ENCODE measurements at regions not wholly inside any gene's neighbourhood (a gene's known extent, or its start where the extent isn't known, plus 50 kb on each side); places are given as distances from the start of the nearest gene placed in this dataset.
"Not testable (repeated sequence)": the region's sequence is repeated elsewhere in the genome, so short reads cannot be mapped to it uniquely, and the experiment has no call there.

DNA sequence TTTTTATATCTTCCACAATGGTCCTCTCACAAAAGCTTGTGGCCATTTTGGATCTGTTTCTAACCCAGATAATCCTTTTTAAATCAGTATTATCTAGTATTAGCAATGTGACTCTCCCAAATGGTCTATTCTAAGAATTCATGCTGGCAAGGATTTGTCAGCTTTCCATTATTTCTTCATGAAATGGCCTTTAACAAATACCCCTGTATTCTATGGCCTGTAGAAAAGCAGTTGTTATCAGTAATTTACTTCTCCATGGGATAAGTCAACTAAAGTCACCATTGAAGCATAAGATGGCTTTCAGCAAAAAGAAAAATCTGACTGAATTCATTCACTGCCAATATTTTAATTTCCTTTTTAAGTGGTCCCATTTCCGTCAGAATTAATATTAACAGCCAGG lies 346.4 kb upstream of the FAM174A start:
- DNase-seq: no peak

DNA sequence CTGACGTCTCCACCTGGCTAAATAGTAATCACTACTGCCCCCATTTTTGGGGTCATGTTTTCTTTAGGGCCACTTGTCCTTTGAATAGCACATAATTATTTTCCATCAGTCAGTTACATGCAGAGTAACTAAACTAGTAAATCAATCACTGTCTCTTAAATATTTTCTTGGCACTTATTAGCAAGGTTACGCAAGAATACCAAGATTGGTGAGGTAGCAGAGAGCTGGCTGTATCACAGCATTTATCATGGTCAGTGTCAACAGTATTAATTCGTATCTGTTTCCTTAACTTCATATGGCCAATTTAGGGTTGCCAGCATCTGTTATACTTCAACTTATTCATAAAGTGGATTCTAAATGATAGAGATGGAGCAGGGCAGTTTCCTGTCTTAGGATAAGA lies 346.8 kb upstream of the FAM174A start:
- no peak for DNase-seq

DNA sequence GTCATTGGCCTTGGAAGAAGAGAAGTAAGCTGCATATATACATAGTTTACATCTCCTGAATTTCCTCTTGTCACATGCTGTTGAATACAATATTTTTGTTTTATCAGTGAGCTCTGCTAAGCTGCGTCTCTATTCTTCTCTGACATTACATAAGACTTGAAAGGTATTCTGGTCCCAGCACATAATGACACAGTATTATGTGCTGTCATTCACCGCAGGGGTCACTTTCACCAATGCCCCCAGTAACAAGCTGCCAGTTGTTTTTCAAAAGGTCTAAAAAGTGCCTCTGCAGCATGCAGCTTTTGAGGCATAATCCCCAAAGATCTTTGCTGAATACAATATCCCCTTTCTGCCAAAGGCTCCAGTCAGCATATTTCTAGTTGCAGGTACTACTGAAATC lies 349.0 kb upstream of the FAM174A start:
- no peak for DNase-seq

DNA sequence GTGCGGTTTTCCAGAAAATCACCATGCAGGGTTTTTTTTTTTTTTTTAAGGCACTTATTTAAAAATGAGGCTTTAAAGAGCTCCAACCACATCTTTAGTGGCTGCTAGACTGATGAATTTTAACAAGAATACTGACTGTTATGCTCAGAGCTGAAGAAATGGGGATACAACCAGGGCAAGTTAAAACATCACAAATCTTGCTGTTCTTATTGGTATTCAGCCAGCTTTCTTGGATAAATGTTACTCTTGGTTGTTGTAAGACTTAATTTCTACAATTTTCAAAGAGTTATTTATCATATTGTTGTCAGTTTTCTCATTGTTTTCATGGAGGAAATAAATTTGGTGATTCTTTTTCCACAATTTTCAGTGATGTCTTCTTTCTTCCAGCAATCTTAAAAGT lies 352.8 kb upstream of the FAM174A start:
- no peak for DNase-seq

DNA sequence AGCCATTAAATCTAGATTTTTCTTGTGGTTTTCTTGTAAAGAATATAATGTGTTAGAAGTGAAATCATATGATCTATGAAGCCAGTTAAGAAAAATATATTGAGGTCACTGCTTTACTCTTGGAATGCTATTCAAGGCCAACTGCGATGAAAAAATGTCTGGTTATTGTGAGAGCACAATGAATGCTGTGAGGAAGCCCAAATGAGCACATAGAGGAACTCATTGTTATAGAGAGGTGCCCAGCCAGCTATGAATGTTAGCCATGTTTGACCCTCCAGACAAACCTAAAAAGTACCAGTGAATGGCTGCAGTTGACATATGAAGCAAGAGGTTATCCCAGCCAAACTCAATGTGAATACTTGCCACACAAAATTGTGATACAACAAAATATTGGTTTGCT lies 359.8 kb upstream of the FAM174A start:
- DNase-seq: no peak

DNA sequence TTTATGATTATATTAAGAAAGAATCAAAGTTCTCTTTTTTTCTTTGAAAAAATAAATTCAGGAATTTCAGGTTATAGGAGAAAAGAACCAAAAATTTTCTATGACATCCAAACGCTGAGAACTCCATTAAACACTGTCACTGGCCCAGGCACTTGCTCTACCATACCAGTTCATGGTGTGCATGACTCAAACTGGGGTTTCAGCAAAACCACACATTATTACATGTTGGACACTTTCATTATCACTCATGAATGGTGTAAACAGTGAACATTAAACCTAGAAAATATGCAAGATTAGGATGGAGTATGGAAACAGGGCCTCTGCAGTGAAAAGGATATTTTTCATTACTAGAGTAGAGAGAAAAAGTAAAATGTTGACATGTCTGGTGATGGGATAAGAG lies 369.9 kb upstream of the FAM174A start:
- no peak for DNase-seq

DNA sequence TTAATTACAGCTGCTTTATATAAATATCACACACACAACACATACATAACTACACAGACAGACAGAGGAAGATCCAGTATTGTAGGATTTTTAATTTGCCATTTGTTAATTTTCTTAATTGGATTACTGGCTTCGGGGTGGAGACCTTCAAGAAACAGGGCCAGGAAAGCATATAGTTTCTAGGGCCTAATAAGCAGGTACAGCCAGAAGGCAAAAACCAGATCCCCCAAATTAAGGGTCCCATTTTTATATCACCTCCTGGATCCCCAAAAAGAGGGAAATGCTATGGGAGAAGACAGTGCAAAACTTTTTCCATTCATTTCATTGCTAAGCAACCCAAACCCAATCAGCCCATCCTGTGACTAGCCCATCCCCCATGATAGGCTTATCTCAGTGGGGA lies 373.3 kb upstream of the FAM174A start:
- DNase-seq: no peak

DNA sequence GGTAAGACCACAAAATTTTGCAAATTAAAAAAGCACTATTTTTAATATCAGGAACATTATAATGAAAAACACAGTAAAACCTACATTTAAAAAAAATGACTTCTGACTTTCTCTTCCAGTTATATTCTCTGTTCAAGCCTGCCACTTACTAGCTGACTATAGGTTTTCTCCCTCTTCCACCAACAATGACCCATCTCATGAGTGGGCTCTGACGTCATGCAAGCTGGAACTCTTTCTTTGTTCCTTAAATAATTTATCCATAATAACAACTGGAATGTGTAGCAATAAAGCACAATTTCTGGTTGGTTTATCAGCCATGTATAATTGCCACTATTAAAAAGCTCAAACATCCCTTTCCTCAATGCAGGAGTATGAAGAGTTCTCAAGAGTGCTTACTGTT lies 378.1 kb upstream of the FAM174A start:
- no peak for DNase-seq

DNA sequence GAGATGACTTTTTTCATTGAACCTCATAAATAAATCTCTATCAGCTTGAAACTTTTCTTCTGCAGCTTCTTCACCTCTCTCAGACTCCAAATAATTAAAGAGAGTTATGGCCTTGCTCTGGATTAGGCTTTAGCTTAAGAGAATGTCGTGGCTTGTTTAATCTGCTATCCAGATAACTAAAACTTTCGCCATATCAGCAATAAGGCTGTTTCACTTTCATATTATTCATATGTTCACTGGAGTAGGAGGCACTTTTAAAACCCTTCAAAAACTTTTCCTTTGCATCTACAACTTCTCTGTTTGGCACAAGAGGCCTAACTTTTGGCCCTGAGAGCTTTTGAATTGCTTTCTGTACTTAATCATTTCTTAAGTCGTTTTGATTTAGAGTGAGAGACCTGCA lies 386.9 kb upstream of the FAM174A start:
- no peak for DNase-seq

DNA sequence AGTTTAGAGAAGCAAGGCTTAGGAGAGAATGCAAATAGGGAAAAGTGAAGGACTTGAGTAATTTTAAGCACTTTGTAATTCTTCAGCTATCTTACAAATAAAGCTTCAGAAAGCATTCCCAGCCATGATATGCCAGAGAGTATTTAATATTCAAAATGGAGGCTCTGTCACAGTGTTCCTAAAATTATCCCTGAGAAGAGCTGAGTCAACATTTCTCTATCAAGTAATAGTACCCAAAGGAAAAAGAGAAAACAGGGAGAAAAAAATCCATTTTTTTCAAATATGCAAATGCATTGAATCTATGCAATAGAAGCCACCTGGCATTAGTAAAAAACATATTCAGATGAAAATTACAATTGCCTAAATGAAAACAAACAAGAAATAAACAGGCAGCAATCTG lies 392.6 kb upstream of the FAM174A start:
- DNase-seq: no peak

DNA sequence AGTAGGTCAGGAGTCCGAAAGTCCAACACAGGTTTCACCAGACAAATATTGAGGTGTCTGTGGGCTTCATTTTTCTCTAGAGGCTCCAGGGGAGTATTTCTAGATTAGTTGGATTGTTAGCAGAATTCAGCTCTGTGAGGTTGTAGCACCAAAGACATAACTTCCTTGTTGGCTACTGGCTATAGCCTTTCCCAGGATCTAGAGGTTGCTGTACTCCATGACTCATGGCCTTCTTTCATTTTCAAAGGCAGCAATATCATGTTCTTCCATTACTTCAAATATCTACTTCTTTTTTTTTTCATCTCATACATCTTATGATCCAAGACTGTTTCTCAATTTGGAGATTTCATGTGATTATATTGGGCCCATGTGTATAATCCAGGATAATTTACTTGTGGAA lies 404.0 kb upstream of the FAM174A start:
- no peak for DNase-seq

DNA sequence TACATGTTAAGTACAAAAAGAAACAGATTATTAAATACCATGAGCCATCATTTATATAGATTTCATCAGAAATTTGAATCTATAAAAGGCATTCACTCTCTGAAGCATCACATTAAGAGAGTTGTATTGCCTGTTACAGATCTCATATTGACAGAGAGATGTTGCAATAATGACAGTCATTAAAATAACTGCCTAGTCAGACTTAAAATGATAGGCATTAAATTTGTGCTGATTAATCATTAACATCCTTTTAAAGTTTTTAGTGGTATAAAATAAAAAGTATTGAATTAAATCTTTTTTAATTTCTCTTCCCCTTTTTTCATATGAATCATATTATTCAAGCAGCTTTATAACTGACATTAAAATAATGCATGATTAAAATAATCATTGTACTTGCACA lies 404.9 kb upstream of the FAM174A start:
- no peak for DNase-seq

DNA sequence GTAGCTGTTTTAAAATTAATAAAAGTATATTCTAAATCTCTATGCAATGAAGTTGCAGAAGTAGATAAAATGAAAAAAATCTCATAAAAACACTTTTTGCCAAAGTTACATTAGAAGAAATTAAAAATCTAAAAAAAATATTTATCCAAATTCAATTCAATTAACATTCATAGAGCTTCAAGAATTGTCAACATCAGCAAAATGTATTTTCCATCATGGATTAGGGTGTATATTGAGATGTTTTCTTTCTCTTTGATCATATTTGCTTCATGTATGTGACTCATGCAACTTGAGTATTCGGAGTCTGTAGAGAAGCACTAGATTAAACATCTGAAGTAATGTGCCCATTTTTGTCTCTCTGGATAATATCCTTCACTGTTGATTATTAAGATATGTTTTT lies 415.3 kb upstream of the FAM174A start:
- DNase-seq: no peak

DNA sequence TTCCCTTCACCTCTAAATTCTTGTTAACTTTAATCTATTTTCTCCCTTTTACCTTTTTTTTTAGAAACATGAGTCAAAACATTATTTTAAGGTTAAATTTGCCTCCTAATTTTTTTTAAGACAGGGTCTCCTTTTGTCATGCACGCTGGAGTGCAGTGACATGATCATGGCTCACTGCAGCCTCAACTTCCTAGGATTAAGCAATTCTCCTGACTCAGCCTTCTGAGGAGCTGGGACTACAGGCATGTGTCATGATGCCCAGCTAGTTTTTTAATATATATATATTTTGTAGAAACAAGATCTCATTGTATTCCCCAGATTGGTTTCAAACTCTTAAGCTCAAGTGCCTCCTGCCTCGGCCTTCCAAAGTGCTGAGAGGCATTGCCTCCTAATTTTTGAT lies 424.7 kb upstream of the FAM174A start:
- DNase-seq: no peak

DNA sequence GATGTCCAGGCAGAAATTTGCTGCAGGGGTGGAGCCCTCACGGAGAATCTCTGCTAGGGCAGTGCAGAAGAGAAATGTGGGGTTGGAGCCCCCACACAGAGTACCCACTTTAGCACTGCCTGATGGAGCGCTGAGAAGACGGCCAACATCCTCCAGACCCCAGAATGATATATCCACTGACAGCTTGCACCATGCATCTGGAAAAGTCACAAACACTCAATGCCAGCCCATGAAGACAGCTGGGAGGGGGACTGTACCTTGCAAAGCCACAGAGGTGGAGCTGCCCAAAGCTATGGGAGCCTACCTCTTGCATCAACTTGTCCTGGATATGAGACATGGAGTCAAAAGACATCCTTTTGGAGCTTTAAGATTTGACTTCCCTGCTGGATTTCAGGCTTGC lies 426.3 kb upstream of the FAM174A start:
- no peak for DNase-seq

DNA sequence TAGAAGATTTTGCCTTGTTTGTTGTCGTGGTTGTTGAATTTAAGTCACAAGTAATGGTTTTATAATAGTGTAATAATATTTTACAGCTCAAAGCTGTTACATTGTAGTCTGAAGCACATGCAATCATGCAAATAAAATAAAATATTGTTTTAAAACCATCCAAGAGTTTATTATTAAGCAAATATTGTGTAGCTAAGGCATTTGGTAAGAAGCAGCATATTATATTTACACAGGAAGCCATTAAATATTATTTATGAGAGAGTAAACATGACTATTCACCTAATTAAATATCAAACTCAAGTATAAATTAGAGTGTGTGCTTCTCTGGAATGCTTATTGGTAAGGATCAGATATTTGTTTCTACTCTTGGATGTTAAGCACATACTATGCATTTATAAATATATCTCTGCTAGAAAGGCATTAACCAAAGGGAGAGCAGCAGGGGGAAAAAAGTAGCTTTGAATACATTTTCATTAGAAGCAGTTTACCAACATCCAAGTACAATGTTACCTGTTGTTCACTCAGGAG lies 431.5 kb upstream of the FAM174A start:
- DNase-seq: not testable (repeated sequence)

DNA sequence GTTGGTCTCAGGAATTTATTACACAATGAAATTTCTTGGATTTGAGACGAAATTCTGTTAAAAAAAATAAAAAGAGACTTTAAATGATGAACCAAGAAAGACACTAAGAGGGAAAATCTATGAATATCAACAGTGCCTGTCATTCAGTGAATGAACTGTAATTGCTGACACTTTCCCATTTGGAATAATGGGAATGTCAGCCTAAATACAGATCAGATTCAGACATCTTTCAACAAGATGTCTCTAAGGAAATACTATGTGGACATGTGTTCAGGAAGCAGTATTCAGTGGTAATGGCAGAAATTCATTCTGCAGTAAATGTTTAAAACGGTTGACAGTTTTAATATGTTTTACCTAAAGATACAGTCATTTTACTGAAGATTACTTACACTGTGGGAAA lies 433.7 kb upstream of the FAM174A start:
- not testable (repeated sequence) for DNase-seq

DNA sequence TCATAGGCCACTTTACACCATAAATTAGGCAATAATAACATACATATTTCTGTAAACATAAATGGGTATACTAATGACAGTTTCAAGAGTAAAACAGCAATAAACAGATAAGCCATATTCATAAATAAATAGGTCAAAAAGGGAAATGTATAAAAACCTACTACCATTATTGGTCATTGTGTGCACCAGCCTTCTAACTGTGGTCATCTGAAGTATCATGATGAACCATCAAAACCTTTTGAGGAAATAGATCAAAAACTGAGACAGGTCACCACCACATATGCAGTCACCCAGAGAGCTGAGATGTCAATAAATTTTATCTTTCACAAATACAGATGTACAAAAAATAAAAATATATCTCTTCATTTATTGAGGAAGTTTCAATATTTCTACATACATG lies 438.8 kb upstream of the FAM174A start:
- not testable (repeated sequence) for DNase-seq

DNA sequence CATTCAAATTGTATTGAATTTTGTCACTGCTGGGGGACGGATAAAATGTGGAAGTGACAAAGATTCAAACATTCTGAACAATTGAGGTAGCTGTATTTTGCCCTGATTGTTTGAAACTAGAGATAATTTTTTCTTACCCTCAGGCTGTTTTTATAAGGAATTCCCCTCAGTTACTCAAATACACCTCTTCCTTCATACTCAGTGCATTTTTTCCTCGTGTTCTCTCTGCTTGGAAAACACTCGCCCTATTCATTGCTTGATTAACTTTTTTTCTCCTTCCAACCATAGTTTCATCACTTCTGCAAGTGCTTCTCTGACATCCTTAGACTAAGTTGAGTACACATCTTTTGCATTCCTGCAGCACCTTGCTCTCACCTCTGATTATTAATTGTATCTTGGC lies 454.5 kb upstream of the FAM174A start:
- not testable (repeated sequence) for DNase-seq

DNA sequence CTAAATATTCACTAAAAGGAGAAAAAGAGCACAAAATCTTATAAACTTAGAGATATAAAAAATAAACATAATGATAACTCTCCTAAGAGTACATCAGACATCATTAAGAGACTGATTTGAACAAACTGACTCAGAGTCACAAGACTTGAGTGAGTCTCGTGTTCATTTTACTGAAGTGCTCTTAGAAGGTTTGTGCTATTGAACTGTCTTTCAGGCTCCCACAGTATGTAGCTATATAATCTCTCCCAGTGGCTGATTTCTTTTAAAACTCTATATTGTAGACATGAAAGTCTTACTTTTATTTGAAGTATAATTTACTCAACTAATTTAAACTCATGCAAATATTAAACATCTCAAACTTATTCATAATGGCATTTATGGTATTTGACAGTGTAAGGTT lies 456.0 kb upstream of the FAM174A start:
- not testable (repeated sequence) for DNase-seq

DNA sequence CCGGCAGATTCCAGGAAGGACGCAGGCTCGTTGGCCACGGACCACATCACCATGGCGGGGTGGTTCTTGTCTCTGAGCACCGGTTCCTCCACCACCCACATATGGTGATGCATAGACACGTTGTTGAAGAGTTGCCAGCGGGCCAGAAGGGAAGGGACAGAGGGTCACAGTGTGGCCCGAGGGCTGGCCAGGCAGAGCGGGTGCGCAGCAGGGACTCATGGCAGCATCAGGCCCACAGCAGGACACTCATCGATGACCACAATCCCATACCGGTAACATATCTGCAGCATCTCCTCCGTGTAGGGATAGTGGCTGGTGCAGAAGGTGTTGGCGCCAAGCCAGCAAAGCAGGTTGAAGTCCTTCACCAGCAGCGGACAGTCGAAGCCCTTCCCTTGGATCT lies 469.2 kb upstream of the FAM174A start:
- not testable (repeated sequence) for DNase-seq

DNA sequence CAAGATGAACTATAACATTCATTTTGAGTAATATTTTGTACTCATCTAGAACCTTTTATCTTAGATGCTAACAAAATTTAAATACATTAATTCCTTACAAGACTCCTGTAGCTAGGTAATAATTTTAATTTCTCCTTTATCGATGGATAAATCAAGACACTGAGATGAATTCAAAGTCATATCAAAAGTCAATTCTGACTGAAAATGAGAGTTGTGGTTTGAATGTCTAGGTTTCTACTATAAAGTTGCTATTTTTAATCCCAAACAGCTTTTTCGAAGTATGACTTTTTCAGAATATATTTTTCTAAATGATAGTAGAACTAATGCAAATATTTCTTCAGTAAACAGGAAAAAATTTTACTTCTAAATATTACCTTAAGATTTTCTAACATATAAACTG lies 491.7 kb upstream of the FAM174A start:
- no peak for DNase-seq

DNA sequence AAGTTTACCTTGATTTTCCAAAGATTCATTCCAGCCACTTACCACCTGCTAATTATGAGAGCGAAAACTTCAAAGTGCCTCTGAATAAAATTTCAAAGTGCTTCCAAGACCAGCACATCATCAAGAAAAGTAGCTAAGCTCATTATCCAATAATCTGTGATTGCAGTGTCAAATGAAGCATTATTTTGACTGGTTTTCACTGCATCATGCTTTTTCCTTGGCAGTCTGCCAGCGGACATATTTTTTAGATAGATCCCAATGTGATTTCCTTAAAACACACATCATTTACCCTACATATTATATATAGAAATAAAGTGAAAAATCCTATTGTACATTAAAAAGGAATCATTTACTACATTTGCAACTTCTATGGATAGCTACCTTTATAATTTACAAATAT lies 508.6 kb upstream of the FAM174A start:
- no peak for DNase-seq

DNA sequence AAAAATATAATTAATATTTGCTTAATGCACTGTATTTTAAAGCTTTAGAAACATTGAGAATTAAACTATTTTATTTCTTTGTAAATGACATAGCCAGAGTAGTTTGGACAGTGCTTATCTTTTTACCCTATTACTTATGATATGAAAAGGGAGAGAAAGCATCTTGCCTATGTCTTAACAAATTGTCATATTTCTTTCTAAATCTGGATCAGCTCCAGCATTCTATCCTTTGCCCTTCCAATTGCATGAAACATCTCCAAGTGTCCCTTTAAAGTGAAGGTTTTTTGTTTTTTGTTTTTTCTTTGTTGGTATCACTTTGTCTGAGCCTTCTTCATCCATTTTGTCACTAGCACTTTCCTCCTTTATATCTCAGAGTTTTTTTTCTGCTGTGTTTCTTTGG lies 511.6 kb upstream of the FAM174A start:
- no peak for DNase-seq

DNA sequence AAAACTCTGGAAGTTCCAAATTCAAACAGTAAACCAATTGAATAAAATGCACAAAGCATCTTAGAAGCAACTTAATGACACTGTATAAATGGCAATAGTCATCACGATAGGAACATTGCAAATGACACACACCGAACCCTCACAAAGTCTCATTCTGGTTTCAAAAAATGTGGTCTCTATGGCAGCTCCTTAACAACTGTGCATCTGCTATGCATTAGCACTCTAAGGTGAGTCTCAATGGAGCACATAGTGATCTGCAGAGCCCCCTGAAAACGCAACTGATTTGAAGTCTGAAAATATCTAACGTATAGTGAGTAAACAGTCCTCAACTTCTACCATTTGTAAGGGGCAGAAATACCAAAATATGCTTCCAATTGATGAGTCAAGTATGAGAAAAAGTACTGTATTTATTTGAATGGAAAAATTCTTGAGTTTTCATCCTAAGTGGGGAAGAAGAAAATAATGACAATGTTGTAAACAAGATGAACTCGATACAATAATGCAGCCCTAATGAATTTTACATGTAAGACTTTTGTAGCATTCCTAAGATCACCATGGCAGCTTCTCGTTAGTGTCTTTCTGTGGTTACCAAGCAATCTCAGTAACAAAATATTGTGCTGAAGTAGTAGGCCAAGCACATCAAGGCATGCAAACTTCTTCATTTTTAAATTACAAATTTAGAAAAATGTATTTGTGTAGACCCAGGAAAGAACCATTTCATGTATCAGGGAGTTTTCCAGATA lies 517.5 kb upstream of the FAM174A start:
- DNase-seq: no peak
